Endothelial cell of umbilical vein (primary cell): ENCODE measurements at regions not wholly inside any gene's neighbourhood (a gene's known extent, or its start where the extent isn't known, plus 50 kb on each side); places are given as distances from the start of the nearest gene placed in this dataset.

Source experiments
- BruUV-seq: library from RNA; stranded (reverse); fragments of 400-500 nt; replicated peaks from 2 replicates; lab custom pipeline; 2021; lab: Mats Ljungman, UMichigan
- CTCF ChIA-PET: fragments of 300-600, 350-600 bp; sonication (Branson Sonifier 250); formaldehyde crosslinking; loops from one replicate; lab custom pipeline; 2021; ENCODE audit warnings: antibody characterized with exemption, inconsistent platforms; lab: Charles Lee
- POLR2A ChIA-PET: fragments of 300-600, 350-600 bp; sonication (Branson Sonifier 250); formaldehyde crosslinking; loops from one replicate; lab custom pipeline; 2021; ENCODE audit warnings: antibody characterized with exemption, inconsistent platforms; lab: Charles Lee
- DNase-seq: peaks from one replicate; pipeline ENCODE4 v3.0.0-alpha.2; 2011; ENCODE audit warnings: low read depth, low spot score
- FAIRE-seq: peaks from 2 replicates; lab custom pipeline; 2011; peaks lifted over from hg19 to GRCh38; lab: Jason Lieb, UNC
- H2AFZ ChIP-seq: 2 replicates; pipeline ENCODE4 v1.6.0; 2012; ENCODE audit warnings: low read depth, low read length, control low read depth, inconsistent platforms
- H3K27ac ChIP-seq: 2 replicates; pipeline ENCODE4 v1.5.1; 2011; ENCODE audit warnings: low read depth, mild to moderate bottlenecking, control low read depth, low read length, moderate library complexity; ENCODE audit not compliant: insufficient read depth
- H3K27me3 ChIP-seq, 2 experiments: 2 replicates each; pipeline versions ENCODE4 v1.6.0 to v1.6.1; 2011; ENCODE audit warnings: low read length in 2 of 2, mixed read lengths in 1 of 2; ENCODE audit not compliant: control insufficient read depth in 2 of 2, insufficient read depth in 2 of 2
- H3K36me3 ChIP-seq, 2 experiments: 2 replicates in 1 of 2; 3 replicates in 1 of 2; pipeline ENCODE4 v1.5.1; 2011; ENCODE audit warnings: low read length in 2 of 2, mild to moderate bottlenecking in 1 of 2, moderate library complexity in 1 of 2; ENCODE audit not compliant: control insufficient read depth in 2 of 2, insufficient read depth in 2 of 2; ENCODE audit errors: extremely low read depth in 1 of 2
- H3K4me1 ChIP-seq: 3 replicates; pipeline ENCODE4 v1.5.1; 2011; ENCODE audit warnings: mild to moderate bottlenecking, low read length; ENCODE audit not compliant: control insufficient read depth, insufficient read depth; ENCODE audit errors: extremely low read depth
- H3K4me2 ChIP-seq: 2 replicates; pipeline ENCODE4 v1.6.1; 2011; ENCODE audit warnings: low read length, control low read depth, mixed read lengths; ENCODE audit not compliant: insufficient read depth
- H3K4me3 ChIP-seq, 3 experiments: fragments of 200-600 bp in 1 of 3; sonication (generic), shearing (Covaris generic) in 1 of 3; replicated peaks in 1 of 3; 2 replicates each; pipeline ENCODE4 v1.5.1; 2011 to 2016; ENCODE audit warnings: control low read depth in 3 of 3, low read length in 3 of 3, mild to moderate bottlenecking in 2 of 3, inconsistent platforms in 1 of 3, low read depth in 1 of 3, moderate library complexity in 1 of 3; ENCODE audit not compliant: insufficient read depth in 1 of 3
- H3K79me2 ChIP-seq: 2 replicates; pipeline ENCODE4 v1.6.0; 2012; ENCODE audit warnings: low read length, inconsistent platforms; ENCODE audit not compliant: control insufficient read depth, insufficient read depth
- H3K9ac ChIP-seq: replicated peaks from 2 replicates; pipeline ENCODE3; 2011; ENCODE audit warnings: low read length, control low read depth; ENCODE audit not compliant: insufficient read depth; ENCODE audit errors: extremely low read depth
- H3K9me1 ChIP-seq: replicated peaks from 3 replicates; pipeline ENCODE4 v1.6.0; 2011; ENCODE audit warnings: mild to moderate bottlenecking, low read length; ENCODE audit not compliant: control insufficient read depth, insufficient read depth; ENCODE audit errors: extremely low read depth
- H3K9me3 ChIP-seq: replicated peaks from 2 replicates; pipeline ENCODE4 v1.5.1; 2012; ENCODE audit warnings: low read length, inconsistent platforms; ENCODE audit not compliant: control insufficient read depth, insufficient read depth
- H4K20me1 ChIP-seq: replicated peaks from 2 replicates; pipeline ENCODE3; 2011; ENCODE audit warnings: mild to moderate bottlenecking, low read length; ENCODE audit not compliant: control insufficient read depth, insufficient read depth; ENCODE audit errors: extremely low read depth
- CTCF ChIP-seq, 2 donors: IDR thresholded peaks; 1 replicate in 1 of 2; 2 replicates in 1 of 2; pipeline ENCODE4 v1.5.1; 2011; ENCODE audit warnings: low read length in 2 of 2, mild to moderate bottlenecking in 2 of 2, moderate library complexity in 2 of 2, control low read depth in 1 of 2, inconsistent platforms in 1 of 2, low read depth in 1 of 2; ENCODE audit not compliant: insufficient read depth in 1 of 2; ENCODE audit errors: extremely low read depth in 1 of 2
- EZH2 ChIP-seq: IDR thresholded peaks from 2 replicates; pipeline ENCODE4 v1.6.1; 2012; ENCODE audit warnings: borderline replicate concordance, low read depth, mild to moderate bottlenecking, moderate library complexity, low read length, inconsistent platforms; ENCODE audit not compliant: severe bottlenecking
- FOS ChIP-seq: IDR thresholded peaks from 2 replicates; pipeline ENCODE4 v1.6.1; 2011; ENCODE audit warnings: mild to moderate bottlenecking, low read length, moderate library complexity, borderline replicate concordance; ENCODE audit not compliant: insufficient read depth
- GATA2 ChIP-seq: IDR thresholded peaks from 2 replicates; pipeline ENCODE4 v1.7.0; 2011; ENCODE audit warnings: low read depth, mild to moderate bottlenecking, moderate library complexity, mixed read lengths, low read length; ENCODE audit not compliant: insufficient read length, insufficient read depth
- JUN ChIP-seq: IDR thresholded peaks from 2 replicates; pipeline ENCODE4 v1.6.1; 2011; ENCODE audit warnings: borderline replicate concordance, low read depth; ENCODE audit not compliant: insufficient read length, insufficient read depth
- MYC ChIP-seq: IDR thresholded peaks from one replicate; pipeline ENCODE4 v1.6.1; 2011; ENCODE audit warnings: mild to moderate bottlenecking, low read depth, low read length
- POLR2A ChIP-seq: IDR thresholded peaks from 2 replicates; pipeline ENCODE4 v1.6.1; 2012; ENCODE audit warnings: low read depth, mild to moderate bottlenecking, control low read depth, low read length
- POLR2AphosphoS5 ChIP-seq: IDR thresholded peaks from 2 replicates; pipeline ENCODE4 v1.6.1; 2012; ENCODE audit warnings: low read depth, mild to moderate bottlenecking, control low read depth, low read length, moderate library complexity; ENCODE audit not compliant: insufficient read depth
- dilution Hi-C: fragments of 300-500 bp; cut with MboI; formaldehyde crosslinking; loops from one replicate; pipeline ENCODE4 v1.15.0; 2019; ENCODE audit warnings: low sequenced_read_pairs; ENCODE audit not compliant: extremely low pct_ligation_motif_present
- intact Hi-C: fragments of 100-400 bp; cut with micrococcal nuclease; formaldehyde crosslinking; loops from one replicate; pipeline ENCODE4 v1.10.0; 2022
- TF ChIP-seq, protein P1 (sequence below): IDR thresholded peaks from 2 replicates; pipeline ENCODE4 v1.6.1; 2011; ENCODE audit not compliant: insufficient read depth, insufficient read length

GRCh38 chr11:116467823-116468222 lies 305.0 kb downstream of the BUD13 start:
- POLR2A ChIA-PET, result no interaction called here
- dilution Hi-C loops, result no loop called here
- TF ChIP-seq MYC (no peak), CTCF (IDR thresholded peaks at IDR 0.05; ENCODE audit: extremely low read depth in 1 of 2, insufficient read depth in 1 of 2, low read depth in 1 of 2, low read length in 2 of 2) (no peak), POLR2A (no peak), FOS (no peak), POLR2AphosphoS5 (no peak), EZH2 (no peak), GATA2 (no peak), JUN (no peak)
- TF ChIP-seq, protein P1, sequence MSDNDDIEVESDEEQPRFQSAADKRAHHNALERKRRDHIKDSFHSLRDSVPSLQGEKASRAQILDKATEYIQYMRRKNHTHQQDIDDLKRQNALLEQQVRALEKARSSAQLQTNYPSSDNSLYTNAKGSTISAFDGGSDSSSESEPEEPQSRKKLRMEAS, result no peak

More at GRCh38 chr11:116467823-116468222, 305.0 kb downstream of the BUD13 start:
- intact Hi-C loops, result no loop called here
- FAIRE-seq (no peak), DNase-seq (peak; percentile 10)
- no peaks in the 10 kb centered on the region for H3K9me1 ChIP-seq
- no peak overlapping the region for H3K27ac ChIP-seq
- no TSS peak for BruUV-seq
- no peaks in the 10 kb centered on the region for H3K36me3 ChIP-seq
- H3K9me3 ChIP-seq, result no peaks in the 10 kb centered on the region
- CTCF ChIA-PET, result interaction anchor here (1.9 kb wide), 1 partner anchor 14 kb away, joined by 7 read pairs; no protein-coding TSS in a partner anchor
- H3K27me3 ChIP-seq, result peaks cover 0 to 9% of the 10 kb centered on the region in 2 experiments
- H3K4me1 ChIP-seq, result peaks cover 21% of the 10 kb centered on the region
- H2AFZ ChIP-seq, result no peak overlapping the region
- no peak overlapping the region for H3K4me2 ChIP-seq
- H3K9ac ChIP-seq, result no peak overlapping the region
- H4K20me1 ChIP-seq, result no peaks in the 10 kb centered on the region
- H3K79me2 ChIP-seq, result no peaks in the 10 kb centered on the region
- no peak overlapping the region for H3K4me3 ChIP-seq
